IPS DF 4.7 (cell line): ENCODE measurements at regions not wholly inside any gene's neighbourhood (a gene's known extent, or its start where the extent isn't known, plus 50 kb on each side); places are given as distances from the start of the nearest gene placed in this dataset.

ENCODE experiments used
- DNase-seq: peaks from one replicate; pipeline ENCODE4 v3.0.0-alpha.2; 2013; ENCODE audit warnings: low spot score; ENCODE audit errors: extremely low read depth

DNA sequence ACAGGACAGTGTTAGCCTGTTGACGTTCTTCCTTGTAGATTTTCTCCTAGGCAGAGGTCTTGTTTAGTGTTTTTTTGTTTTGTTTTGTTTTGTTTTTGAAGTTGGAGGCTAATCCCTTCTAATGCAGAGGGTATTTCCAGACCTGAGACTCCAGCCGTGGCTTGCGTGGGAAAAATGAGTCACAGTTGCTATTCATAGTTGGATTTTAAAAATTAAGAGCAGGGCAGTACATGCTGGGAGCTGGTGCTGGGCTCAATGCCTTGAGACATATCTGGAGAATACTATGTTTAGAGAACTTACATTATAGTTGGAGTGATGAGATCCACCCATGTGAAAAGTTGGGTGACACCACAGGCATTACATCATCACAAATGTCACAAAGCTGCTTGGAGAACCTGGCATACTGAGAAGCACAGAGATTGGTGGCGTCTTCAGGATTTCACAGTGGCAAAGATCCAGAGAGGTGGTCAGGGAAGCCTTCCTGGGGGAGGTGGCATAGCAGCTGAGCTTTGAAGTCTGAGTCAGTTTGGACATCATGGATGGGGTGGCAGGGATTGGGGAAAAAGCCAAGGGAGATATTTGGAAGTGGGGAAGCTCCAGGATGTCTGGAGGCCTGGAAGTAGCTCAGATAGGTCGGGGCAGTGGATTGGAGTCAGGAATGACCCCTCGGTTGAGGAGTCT is 249.4 kb downstream of the LOXHD1 start:
- no peak for DNase-seq

DNA sequence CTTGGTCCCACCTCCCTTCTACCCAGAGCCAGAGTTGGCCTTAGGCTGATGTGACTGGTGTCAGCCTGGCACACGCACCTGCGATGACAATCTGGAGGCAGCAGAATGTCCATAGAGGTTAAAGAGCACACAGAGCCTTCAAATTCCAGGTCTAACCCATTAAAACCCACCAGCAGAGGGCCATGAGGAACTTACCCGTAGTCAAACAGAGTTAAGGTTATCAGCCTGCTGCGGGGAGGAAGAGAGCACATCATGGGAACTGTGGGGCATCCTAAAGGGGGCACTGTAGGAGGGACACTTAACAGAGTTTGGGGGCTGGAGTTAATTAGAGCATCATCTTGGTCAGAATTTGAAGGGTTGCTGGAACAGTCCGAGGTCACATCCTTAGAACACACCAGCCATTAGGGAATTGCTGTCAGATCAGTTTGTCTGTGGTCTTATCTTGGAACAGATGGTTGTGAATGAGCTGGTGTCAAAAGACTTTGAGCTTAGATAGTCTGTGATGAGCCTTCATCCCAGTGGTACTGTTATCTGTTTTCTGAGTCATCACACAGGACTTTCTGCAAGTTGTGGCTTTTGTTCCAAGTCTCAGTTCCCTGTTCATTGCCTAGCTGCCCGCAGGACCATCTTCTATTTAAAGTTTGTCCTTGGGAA is 248.6 kb downstream of the LOXHD1 start:
- DNase-seq: no peak

DNA sequence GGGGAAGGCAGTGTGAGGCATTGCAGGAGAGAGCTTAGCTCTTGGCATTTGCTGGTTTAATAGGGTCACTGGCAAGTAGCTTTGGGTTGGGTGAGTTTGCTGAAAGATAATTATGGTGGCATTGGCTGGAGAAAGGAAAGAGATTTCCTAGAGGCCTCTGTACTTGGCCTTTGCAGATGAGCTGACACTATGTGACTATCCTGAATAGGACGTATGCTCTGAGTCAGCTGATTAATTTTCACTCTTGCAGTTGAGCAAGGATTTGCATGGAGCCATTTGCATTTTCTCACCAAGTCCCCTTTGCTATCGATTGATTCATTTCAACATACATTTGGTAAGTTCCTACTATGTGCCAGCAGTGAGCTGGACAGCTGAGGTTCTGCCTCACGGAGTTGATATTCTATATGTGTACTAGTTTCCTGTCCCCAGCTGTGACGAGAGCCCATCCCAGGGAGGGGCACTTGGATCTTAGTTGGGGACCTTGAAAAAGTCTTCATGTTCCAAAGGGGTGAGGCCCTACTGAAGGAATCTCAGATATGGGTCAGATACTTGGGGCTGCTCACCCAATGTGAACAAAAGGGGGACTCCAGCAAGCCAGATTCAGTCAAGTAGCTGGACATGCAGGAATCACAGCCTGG is 245.7 kb downstream of the LOXHD1 start:
- no peak for DNase-seq

DNA sequence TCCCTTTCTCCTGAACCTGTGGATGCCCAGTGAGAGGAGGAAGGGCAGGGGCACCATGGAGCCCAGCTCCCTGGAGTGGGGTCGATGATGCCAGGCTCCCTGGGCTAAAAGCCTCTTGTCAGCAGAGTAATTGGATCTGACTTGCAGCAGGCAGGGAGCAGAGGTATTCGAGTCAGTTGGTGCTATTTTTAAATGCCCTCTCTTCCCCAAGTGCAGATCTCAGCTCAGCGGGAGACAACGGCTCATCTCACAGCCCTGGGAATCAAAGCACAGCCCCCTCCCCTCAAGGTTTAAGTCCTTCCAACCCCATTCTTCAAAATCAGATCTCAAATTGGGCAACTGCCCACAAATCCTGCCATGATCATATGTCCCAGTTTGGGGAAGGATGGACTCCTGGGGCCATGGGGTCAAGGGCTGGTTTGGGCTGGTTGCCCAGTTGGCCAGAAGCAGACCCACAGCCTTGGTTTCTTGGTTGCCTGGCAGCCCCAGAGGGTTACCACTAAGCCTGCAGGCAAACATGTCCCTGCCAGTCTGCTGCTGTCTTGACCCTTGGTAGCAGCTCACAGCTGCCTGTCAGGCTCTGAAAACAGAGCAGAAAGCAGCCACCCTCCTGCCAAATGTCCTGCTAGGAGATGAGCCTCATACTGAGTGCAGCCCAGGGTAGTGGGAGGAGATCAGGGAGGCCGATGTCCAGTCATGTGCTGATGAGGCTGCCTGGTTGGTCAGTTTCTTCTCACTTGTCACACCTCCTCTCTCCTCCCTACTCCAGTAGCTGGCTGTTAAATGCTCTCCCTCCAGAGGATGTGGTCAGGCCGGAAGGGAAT is 244.9 kb downstream of the LOXHD1 start:
- no peak for DNase-seq

DNA sequence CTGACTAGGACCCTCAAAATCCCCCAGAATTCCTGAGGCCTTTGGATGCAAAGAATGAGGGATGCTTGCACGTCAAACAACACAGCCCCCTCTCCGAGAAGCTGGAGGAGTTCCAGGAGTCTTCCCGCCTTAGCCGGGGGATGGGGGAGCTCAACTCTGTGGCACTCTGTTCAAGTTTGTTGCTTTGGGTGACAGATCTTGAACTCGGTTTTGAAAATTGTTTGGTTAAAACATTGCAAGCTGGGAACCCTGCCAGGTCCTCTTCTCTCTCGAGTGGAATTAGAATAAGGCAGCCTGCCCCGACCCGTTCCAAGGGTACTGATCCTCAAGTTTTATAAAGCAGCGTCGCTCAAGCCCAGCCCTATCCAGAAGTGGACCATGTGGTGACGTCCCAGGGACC is 244.1 kb downstream of the LOXHD1 start:
- no peak for DNase-seq

DNA sequence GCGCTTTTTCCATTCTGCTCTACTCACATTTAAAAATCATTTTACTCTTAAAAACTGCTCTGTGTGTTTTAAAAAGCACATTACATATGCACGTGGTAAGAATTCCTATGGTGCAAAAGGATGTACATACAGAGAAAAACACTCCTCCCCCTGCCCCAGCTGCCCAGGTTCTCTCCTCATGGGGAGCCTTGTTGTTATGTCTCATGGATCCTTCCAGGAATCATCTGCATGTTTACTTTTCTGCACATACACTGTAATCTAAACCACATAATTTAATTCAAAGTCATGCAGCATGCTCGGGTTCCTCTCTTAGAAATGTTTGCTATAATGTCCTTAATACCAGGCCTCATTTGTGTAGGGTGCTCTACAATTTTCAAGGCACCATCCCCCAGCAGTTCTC is 243.3 kb downstream of the LOXHD1 start:
- no peak for DNase-seq

DNA sequence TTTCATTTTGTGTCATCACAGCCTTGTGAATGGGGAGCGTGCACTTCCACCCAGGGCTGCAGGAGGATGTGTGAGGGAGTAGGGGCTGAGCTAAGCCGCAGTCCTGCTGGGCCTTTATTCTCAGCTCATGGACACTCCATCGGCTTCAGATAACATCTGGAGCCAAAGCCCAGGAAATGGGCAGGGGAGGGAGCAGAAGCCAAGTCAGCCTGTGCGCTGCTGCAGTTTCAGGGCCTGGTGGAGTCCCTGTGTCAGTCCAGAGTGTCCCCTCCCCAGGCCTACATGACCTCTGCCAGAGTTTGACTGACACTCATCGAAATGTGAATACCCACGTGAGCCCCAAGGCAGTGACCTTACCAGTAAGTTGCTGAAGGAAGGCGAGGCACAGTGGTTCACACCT is 242.2 kb downstream of the LOXHD1 start:
- DNase-seq: no peak

DNA sequence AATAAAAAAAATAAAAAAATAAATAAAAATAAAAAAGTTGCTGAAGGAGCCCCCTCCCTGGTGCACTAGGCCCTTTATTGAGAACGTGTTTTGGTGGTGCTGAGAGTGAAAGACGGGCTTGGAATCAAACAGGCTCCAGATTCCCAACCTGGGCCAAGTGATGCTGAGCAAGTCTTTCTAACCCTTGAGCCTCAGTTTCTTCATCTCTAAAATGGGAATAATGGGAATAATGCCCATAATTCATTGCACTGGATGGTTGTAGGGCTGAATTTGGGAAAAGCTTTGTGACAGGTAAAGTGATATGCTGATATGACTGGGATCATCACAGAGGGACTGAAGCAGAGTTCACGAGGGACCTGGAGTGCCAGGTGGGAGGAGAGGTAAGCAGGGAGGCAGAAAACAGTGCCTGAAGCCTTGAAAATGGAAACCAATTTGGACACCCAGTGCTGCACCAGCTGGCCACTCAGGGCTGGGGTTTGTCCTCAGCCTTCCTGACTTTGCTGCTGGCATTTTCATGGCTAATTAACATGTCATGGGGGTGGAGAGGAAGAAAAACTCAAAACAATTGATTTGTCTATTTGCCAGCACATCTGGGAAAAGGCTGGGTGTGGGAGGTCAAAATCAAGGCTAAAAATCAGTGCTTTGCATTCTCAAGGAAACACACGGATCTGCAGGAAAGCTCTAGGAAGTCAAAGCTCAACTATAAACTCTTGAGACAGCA is 241.3 kb downstream of the LOXHD1 start:
- DNase-seq: no peak

DNA sequence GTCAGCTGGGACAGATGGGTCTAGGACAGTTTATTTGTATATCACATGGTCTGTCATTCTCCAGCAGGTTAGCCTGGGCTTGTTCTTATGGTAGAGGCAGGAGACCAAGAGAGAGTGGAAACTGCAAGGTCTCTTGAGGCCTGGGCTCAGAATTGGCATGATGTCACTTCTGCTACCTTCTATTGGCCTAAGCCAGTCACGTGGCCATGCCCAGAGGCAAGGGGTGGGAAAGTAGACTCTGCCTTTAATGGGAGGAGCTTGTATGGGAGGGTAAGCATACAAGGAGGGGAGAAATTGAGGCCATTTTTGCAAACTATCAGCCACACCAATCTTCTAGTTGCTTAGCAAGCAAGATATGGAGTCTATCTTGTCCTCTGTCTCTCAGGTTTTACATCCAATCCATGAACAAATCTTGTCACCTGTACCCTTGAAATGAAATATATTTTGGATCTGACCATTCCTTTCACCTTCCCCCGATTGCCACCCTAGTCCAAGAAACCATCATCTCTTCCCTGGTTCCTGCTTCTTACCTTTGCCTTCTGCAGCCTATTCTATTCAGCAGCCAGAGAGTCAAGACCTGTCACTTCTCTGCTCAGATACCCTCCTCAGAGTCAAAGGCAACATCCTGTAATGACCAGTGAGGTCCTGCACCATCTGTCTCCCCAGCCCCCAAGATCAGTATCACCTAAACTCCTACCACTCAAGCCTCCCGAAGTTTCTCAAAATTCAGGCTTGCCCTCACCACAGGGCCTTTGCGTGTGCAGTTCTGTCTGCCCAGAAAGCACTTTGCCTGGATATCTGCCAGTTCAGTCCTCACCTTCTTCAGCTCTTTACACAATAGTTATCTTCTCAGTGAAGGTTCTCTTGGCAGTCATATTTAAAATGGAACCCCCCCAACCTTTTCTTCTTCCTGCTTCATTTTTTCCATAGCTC is 240.0 kb downstream of the LOXHD1 start:
- no peak for DNase-seq

DNA sequence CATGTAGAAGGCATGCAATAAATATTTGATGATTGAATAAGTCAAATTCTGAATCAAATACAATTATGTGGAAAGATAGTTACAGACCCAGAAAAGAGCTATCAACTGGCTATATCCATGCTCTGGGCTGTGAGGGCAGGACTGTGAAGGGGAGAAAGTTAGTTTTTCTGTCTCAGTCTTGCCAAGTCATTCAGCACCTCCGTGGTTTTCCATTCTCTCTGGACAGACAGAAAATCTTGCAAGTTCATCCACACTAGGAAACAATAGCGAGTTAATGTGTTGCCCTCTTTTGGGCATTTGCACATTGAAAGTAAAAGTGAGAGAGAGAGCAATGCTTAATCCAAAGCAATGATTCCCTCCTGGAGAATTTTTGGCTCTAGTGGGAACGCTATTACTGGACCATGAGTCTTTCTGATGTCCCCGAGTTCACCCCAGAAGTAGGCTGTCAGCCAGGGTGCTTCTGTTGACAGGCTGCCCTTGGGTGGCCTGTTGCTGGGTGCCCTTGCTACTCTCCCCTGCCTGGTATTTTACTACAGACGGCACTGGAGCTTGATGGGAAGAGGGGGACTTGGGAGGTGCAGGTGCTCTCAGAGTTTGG is 238.3 kb downstream of the LOXHD1 start:
- DNase-seq: no peak

DNA sequence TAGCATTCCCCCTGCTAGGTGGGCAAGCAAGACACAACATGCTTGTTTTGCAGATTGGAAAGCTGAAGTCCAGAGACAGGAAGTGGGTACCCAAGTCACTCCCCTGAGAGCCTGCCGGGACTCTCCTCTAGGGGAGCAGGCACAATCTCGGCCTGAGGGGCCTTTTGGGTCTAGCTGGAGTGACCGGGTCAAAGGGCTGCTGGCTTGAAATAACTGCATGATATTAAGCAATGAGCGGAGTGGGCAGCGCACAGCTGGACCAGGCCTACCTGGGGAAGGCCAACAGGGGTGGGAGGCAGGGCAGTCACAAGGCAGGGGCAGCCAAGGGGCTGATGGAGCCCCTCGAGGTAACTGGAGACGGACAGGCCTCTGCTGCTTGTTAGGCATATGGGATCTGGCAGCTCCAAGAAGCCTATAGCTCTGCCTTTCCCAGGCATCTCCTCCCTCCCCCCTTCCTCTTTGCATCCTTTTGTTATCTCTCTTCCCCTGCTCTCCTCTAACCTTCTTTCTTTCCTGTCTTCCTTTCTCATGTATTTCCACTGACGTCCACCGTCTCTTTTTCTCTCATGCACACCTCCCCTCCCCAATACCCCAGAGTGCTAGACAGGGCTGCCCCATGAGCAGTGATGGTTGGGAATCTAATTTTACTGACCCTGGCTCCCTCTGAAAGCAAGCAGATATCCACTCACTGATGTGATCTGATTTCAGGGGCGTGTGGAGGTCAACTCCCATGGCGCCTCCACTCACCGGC is 237.5 kb downstream of the LOXHD1 start:
- DNase-seq: no peak

DNA sequence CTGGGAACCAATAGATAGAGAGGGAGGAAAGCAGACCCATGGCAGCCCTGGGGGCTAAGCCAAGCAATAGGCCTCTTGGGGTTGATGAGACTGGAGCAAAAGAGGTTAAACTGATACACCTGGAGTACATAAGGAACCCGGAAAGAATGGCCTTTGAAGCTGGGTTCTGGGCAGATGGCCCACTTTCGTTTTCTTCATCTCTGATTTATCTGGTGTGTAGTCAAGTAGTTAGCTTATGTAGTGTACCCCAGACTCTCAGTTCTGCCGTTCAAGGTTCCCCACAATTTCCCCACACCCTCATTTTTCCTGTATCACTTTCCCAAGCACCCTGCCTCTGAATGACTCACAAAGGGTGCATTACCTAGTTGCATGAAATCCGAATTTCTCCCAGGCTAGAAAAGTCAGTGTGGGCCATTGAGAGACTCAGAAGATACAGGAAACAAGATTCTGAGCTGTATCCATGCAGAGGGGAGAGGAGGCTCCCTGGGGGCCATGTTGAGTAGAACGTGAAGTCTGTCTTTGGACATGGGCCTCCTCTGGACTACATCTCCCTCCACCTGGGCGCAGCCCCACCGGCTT is 235.0 kb downstream of the LOXHD1 start:
- no peak for DNase-seq

DNA sequence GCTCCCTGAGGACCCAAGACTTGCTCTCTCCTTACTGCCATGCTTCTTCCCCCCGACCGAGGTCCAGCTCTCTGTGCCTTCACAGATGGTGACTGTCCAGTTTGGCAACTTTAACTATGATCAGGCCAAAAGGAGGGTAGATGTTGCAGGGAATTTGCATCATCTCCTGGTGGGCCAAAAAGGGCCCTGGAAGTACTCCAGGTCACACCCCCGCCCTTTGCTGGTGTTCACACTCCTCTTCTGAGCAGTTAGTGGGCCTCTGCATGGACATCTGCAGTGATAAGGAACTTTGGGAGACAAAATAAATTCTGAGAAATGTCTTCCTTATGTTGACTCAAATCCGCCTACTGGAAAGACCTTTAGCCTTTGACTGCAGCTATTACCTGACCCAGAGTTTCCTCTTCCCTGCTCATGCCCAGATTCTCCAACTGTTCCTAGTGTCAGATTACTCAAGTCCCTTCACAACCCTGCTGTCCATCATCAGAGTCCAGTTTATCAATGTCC is 234.4 kb downstream of the LOXHD1 start:
- no peak for DNase-seq

DNA sequence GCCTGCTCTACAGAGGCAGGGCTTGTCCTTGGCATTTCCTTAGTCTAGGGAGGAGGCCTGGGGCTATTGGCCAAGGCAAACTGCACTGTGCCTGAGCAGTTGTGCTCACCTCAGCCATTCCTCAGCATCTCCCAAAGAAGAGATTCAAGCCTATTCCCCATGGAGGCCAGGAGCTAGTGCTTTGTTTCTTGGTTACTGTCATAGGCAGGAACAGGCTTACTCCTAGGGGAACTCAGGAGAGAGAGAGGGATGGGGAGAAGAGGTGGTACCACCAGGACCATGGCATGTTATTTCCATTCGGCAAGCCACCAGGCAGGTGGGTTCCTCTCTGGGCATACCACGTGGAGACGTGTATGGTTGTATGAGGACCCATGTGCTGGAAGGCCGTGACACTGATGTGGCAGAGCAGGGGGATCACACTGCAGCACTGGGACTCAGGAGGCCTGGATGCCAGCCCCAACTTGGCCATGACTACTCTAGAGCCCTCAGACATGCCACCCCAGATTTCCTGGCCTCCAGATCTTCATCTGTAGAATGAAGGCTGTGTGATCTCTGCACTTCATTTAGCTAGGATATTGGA is 233.7 kb downstream of the LOXHD1 start:
- no peak for DNase-seq

DNA sequence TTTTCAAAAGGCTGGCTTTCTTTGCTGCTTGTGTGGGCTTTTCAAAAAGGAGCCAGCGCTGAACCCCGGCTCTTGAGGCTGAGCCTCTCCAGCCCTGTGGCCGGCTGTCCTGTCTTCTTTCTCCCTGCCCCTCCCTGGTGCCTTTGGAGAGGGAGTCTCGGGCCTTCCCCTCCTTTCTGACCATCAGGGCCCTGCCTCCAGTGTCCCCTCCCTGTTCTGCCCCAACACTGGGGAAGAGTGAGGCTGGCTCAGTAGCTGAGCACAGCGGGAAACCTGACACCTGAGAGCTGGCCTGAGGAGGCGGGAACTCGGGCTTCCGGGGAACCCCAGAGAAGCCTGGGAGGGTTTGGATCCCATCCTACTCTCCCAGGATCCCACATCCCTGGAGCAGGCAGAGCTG is 232.1 kb downstream of the LOXHD1 start:
- DNase-seq: no peak

DNA sequence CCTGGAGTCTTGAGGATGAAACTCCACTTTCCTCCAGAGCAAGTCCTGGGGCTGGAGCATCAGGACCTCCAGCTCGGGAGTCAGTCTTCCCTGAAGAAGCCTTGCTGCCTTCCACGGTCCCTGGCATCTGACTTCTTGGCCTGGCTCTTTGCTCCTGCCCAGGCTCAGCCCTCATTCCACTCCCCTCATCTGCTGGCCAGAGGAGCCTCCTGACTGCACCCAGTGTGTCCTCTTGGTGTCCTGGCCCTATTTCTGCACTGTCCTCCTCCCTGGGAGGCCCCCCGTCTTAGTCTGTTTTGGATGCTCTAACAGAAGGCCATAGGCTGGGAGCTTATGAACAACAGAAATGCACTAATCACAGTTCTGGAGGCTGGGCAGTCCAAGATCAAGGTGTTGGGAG is 231.5 kb downstream of the LOXHD1 start:
- DNase-seq: no peak

DNA sequence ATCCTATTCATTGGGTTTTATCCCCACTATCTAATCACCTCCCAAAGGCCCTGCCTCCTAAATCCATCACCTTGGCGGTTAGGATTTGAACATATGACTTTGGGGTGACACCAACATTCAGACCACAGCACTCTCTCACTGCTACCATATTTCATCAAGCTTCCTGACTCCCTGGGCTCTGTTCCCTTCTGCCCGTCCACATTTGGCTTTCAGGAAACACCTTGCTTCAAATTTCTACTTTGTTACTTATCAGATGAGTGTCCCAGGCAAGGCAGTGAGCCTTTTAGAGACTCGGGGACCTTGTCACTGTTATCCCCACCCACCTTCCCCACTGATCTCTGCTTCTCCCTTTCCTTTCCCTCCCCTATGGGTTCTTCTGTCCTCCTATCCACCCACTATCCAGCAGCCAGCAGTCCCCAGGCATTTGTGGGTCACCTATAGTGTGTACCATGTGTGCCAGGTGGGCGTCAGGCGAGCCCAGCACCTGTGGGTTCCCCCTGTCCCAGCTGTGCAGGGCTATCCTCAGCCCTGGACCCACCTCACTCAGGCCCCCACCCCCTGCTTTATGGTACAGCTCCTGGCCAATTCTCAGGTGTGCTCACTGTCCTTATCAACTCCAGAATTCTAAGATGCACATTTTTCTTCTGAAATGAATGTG is 230.9 kb downstream of the LOXHD1 start:
- DNase-seq: no peak

DNA sequence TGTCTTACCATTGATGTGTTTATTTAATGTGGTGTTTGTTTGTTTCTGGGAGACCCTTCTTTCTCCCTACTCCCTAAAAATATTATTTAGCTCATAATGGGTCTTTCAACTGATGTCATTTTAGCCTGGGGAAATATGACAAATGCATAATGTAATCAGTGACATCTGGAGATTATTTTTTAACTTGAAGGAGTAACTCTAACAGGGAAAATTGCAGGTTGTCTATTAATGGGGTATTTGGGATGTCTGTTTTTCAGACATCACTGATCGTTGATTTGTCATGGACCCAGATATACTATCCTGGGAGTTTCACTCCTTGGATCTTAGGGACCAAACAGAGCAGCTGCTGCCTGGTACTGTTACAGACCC is 230.4 kb downstream of the LOXHD1 start:
- no peak for DNase-seq
